Stimulated activated naive B cell treated with anti-CD40 and anti-IgM and Interleukin-4, amounts not matched to agents 10 μg/mL and 1 μg/mL and 100 μg/mL, for 72 hours (primary cell): ENCODE measurements at regions not wholly inside any gene's neighbourhood (a gene's known extent, or its start where the extent isn't known, plus 50 kb on each side); places are given as distances from the start of the nearest gene placed in this dataset.

Experiments
- ATAC-seq, 2 donors: fragments of 150-1000 bp; cut with Tn5 transposase; replicated peaks; 2 replicates each; pipeline ENCODE4 v1.10.0; 2021; ENCODE audit warnings: moderate library complexity in 1 of 2
- DNase-seq: peaks from one replicate; pipeline ENCODE4 v3.0.0; 2021
- H3K27ac Mint-ChIP-seq: one replicate; pipeline ENCODE4 v1.8.0; 2022; ENCODE audit warnings: mild to moderate bottlenecking, mixed read lengths
- H3K27me3 Mint-ChIP-seq, 2 donors: one replicate each; pipeline ENCODE4 v1.8.0; 2022; ENCODE audit warnings: mixed read lengths in 2 of 2
- H3K36me3 Mint-ChIP-seq, 2 donors: one replicate each; pipeline ENCODE4 v1.8.0; 2022; ENCODE audit warnings: mixed read lengths in 2 of 2, mild to moderate bottlenecking in 1 of 2
- H3K4me1 Mint-ChIP-seq, 2 donors: one replicate each; pipeline ENCODE4 v1.8.0; 2022; ENCODE audit warnings: mixed read lengths in 2 of 2, mild to moderate bottlenecking in 1 of 2
- H3K4me3 Mint-ChIP-seq, 2 donors: one replicate each; pipeline ENCODE4 v1.8.0; 2022; ENCODE audit warnings: mild to moderate bottlenecking in 2 of 2, mixed read lengths in 2 of 2, moderate library complexity in 1 of 2
- H3K9me3 Mint-ChIP-seq, 2 donors: one replicate each; pipeline ENCODE4 v1.8.0; 2022; ENCODE audit warnings: mixed read lengths in 2 of 2, mild to moderate bottlenecking in 1 of 2

GRCh38 chr4:20432088-20432487 is 180.4 kb downstream of the SLIT2 start:
- Mint-ChIP-seq H3K27me3 (peaks cover 4 to 6% of the 10 kb centered on the region in 2 donors), H3K27ac (no peak overlapping the region), H3K36me3 (no peaks in the 10 kb centered on the region), H3K9me3 (no peaks in the 10 kb centered on the region), H3K4me3 (no peak overlapping the region), H3K4me1 (no peaks in the 10 kb centered on the region)
- ATAC-seq (no peak), DNase-seq (no peak)

GRCh38 chr4:20433097-20433705 is 181.5 kb downstream of the SLIT2 start:
- Mint-ChIP-seq H3K27ac (no peak overlapping the region), H3K36me3 (no peaks in the 10 kb centered on the region), H3K4me1 (no peaks in the 10 kb centered on the region), H3K4me3 (no peak overlapping the region), H3K9me3 (peaks cover 0 to 4% of the 10 kb centered on the region in 2 donors), H3K27me3 (peaks cover 4 to 6% of the 10 kb centered on the region in 2 donors)
- ATAC-seq = no peak
- no peak for DNase-seq

- Mint-ChIP-seq H3K27me3 (no peaks in the 10 kb centered on the region), H3K36me3 (no peaks in the 10 kb centered on the region), H3K4me3 (no peak overlapping the region), H3K27ac (no peak overlapping the region), H3K9me3 (peaks cover 1 to 4% of the 10 kb centered on the region in 2 donors), H3K4me1 (no peaks in the 10 kb centered on the region)
- DNase-seq (no peak), ATAC-seq (no peak)
Measured at GRCh38 chr4:20440170-20440569, 188.5 kb downstream of the SLIT2 start.

- no peak for DNase-seq
- Mint-ChIP-seq H3K36me3 (no peaks in the 10 kb centered on the region), H3K4me1 (no peaks in the 10 kb centered on the region), H3K27ac (no peak overlapping the region), H3K4me3 (no peak overlapping the region), H3K27me3 (no peaks in the 10 kb centered on the region), H3K9me3 (peaks cover 0 to 1% of the 10 kb centered on the region in 2 donors)
- no peak for ATAC-seq
Measured at GRCh38 chr4:20443015-20443805, 191.5 kb downstream of the SLIT2 start.

- H3K9me3 Mint-ChIP-seq = peaks cover 0 to 1% of the 10 kb centered on the region in 2 donors
- no peaks in the 10 kb centered on the region for H3K27me3 Mint-ChIP-seq
- no peak for DNase-seq
- H3K36me3 Mint-ChIP-seq = no peaks in the 10 kb centered on the region
- no peak for ATAC-seq
- no peak overlapping the region for H3K4me3 Mint-ChIP-seq
- H3K4me1 Mint-ChIP-seq = no peaks in the 10 kb centered on the region
- H3K27ac Mint-ChIP-seq = no peak overlapping the region
Measured at GRCh38 chr4:20444599-20445337, 193.1 kb downstream of the SLIT2 start.

- DNase-seq = no peak
Measured at GRCh38 chr4:20445933-20446723, 194.4 kb downstream of the SLIT2 start.

GRCh38 chr4:20447103-20447502 is 195.4 kb downstream of the SLIT2 start:
- ATAC-seq (no peak), DNase-seq (no peak)
- H3K27me3 Mint-ChIP-seq = no peaks in the 10 kb centered on the region
- no peaks in the 10 kb centered on the region for H3K36me3 Mint-ChIP-seq
- H3K9me3 Mint-ChIP-seq = no peaks in the 10 kb centered on the region
- H3K4me1 Mint-ChIP-seq = no peaks in the 10 kb centered on the region
- H3K27ac Mint-ChIP-seq = no peak overlapping the region
- H3K4me3 Mint-ChIP-seq = no peak overlapping the region

More at GRCh38 chr4:20445933-20446723, 194.4 kb downstream of the SLIT2 start:
- no peaks in the 10 kb centered on the region for H3K4me1 Mint-ChIP-seq
- ATAC-seq = no peak
- H3K4me3 Mint-ChIP-seq = no peak overlapping the region
- peaks cover 0 to 1% of the 10 kb centered on the region in 2 donors for H3K9me3 Mint-ChIP-seq
- H3K27ac Mint-ChIP-seq = no peak overlapping the region
- H3K27me3 Mint-ChIP-seq = no peaks in the 10 kb centered on the region
- H3K36me3 Mint-ChIP-seq = no peaks in the 10 kb centered on the region

GRCh38 chr4:20451986-20452385 is 200.3 kb downstream of the SLIT2 start:
- H3K36me3 Mint-ChIP-seq = no peaks in the 10 kb centered on the region
- H3K4me3 Mint-ChIP-seq = no peak overlapping the region
- ATAC-seq = no peak
- DNase-seq = no peak
- H3K4me1 Mint-ChIP-seq = no peaks in the 10 kb centered on the region
- peaks cover 0 to 5% of the 10 kb centered on the region in 2 donors for H3K27me3 Mint-ChIP-seq
- no peaks in the 10 kb centered on the region for H3K9me3 Mint-ChIP-seq
- H3K27ac Mint-ChIP-seq = no peak overlapping the region

GRCh38 chr4:20454515-20454914 is 202.8 kb downstream of the SLIT2 start:
- no peaks in the 10 kb centered on the region for H3K36me3 Mint-ChIP-seq
- no peak overlapping the region for H3K27ac Mint-ChIP-seq
- H3K4me1 Mint-ChIP-seq = no peaks in the 10 kb centered on the region
- H3K27me3 Mint-ChIP-seq = peaks cover 0 to 5% of the 10 kb centered on the region in 2 donors
- DNase-seq (no peak), ATAC-seq (no peak)
- no peak overlapping the region for H3K4me3 Mint-ChIP-seq
- no peaks in the 10 kb centered on the region for H3K9me3 Mint-ChIP-seq

- Mint-ChIP-seq H3K27ac (no peak overlapping the region), H3K4me1 (no peaks in the 10 kb centered on the region), H3K4me3 (no peak overlapping the region), H3K36me3 (no peaks in the 10 kb centered on the region), H3K27me3 (peaks cover 0 to 5% of the 10 kb centered on the region in 2 donors), H3K9me3 (no peaks in the 10 kb centered on the region)
- no peak for DNase-seq
- no peak for ATAC-seq
Measured at GRCh38 chr4:20456407-20456806, 204.7 kb downstream of the SLIT2 start.

- Mint-ChIP-seq H3K36me3 (no peaks in the 10 kb centered on the region), H3K27me3 (no peaks in the 10 kb centered on the region), H3K4me1 (no peaks in the 10 kb centered on the region), H3K27ac (no peak overlapping the region), H3K4me3 (no peak overlapping the region), H3K9me3 (peaks cover 0 to 4% of the 10 kb centered on the region in 2 donors)
- no peak for DNase-seq
- ATAC-seq = no peak
Measured at GRCh38 chr4:20462426-20463175, 210.9 kb downstream of the SLIT2 start.

- Mint-ChIP-seq H3K9me3 (peaks cover 0 to 4% of the 10 kb centered on the region in 2 donors), H3K27ac (no peak overlapping the region), H3K27me3 (no peaks in the 10 kb centered on the region), H3K4me3 (no peak overlapping the region), H3K36me3 (no peaks in the 10 kb centered on the region), H3K4me1 (no peaks in the 10 kb centered on the region)
- DNase-seq (no peak), ATAC-seq (no peak)
Measured at GRCh38 chr4:20463176-20463430, 211.4 kb downstream of the SLIT2 start.

- DNase-seq (no peak), ATAC-seq (no peak)
- no peaks in the 10 kb centered on the region for H3K4me1 Mint-ChIP-seq
- no peak overlapping the region for H3K27ac Mint-ChIP-seq
- no peak overlapping the region for H3K4me3 Mint-ChIP-seq
- H3K9me3 Mint-ChIP-seq = peaks cover 0 to 4% of the 10 kb centered on the region in 2 donors
- H3K36me3 Mint-ChIP-seq = no peaks in the 10 kb centered on the region
- no peaks in the 10 kb centered on the region for H3K27me3 Mint-ChIP-seq
Measured at GRCh38 chr4:20464381-20464780, 212.7 kb downstream of the SLIT2 start.

GRCh38 chr4:20474119-20474518 is 222.4 kb downstream of the SLIT2 start:
- H3K4me3 Mint-ChIP-seq = no peak overlapping the region
- H3K36me3 Mint-ChIP-seq = no peaks in the 10 kb centered on the region
- ATAC-seq = no peak
- H3K9me3 Mint-ChIP-seq = no peaks in the 10 kb centered on the region
- H3K4me1 Mint-ChIP-seq = no peaks in the 10 kb centered on the region
- DNase-seq = no peak
- H3K27ac Mint-ChIP-seq = no peak overlapping the region
- no peaks in the 10 kb centered on the region for H3K27me3 Mint-ChIP-seq
